ENCODE measurements at regions not wholly inside any gene's neighbourhood (a gene's known extent, or its start where the extent isn't known, plus 50 kb on each side); places are given as distances from the start of the nearest gene placed in this dataset.
A peak's percentile ranks its signal among the peaks of the same experiment; 100 is the strongest.

DNA sequence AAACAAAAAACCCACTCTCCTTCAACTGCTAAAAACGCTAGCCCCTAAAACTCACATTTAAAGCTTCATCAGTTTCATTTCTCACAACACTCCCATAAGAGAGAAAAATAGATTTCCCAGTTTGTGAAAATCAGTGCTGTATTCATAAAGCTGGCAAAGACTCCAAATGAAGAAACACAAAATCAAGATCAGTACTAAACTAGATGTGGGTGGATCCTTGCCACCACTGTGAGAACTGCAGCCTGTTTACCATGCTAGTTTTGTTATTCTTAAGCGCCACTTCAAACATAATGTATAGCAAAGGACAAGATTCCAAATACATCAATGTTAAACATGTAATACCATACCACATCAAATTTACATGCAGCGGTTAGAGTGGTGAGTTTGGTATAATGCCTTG lies 104.5 kb upstream of the CCDC150 start:
- DNase-seq (ENCODE audit: low spot score): no peak

- no peak for DNase-seq (ENCODE audit: low spot score)
Observed at GRCh38 chr2:196535742-196536141, 103.8 kb upstream of the CCDC150 start.

DNA sequence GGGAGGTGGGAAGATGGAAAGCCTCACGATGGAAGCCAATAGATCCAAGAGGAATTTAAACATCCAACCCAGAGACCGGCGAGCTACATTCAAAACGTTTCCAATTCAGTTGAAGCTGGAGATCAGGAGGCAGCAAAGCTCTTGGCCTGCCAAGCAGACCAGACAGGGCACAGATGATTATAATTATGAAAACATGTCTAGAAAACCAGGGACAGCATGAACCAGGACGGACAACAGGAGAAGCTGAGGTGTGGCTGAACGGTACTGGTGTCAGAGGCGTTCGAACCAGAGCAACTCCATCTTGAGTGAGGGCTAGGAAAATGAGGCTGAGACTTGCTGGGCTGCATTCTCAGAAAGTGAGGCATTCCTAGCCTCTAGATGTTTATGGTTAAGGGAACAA lies 102.2 kb upstream of the CCDC150 start:
- no peak for DNase-seq (ENCODE audit: low spot score)

DNA sequence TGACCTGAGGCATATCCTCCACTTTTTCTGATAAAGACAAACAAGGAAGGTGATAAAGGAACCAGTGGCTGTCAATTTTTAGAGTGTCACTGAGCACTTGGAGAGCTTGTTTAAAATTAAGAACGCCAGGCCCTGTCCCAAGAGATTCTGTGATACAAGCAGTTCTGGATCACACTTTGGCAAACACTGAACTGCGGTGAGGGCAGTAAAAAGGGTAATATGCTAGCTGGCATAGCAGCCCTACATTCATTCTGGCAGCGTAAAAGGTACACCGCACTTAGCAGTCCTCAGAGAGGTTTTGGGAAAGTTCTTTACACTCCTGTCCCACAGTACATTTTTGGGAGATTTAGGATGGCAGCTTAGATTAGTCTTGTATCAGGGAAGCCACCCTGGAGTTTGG lies 101.3 kb upstream of the CCDC150 start:
- DNase-seq (ENCODE audit: low spot score): no peak

DNA sequence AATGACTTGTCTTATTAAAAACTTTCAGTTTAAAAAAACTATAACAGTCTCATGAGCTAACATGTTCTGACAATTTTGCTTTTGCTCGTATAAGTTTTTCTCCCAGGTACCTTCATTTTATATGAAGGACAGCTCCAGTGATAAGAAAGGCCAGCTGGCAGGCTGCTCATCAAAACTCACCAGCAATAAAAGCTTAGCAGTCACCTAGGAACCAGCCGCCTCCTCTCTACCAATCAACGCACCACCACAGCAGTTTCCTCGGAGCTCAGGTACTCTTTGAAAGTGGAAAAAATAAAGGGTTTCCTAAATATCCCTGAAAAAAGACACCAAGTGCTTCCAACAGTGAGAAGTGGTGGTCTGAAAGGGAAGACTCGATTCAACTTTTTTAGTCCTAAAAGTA lies 100.9 kb upstream of the CCDC150 start:
- DNase-seq (ENCODE audit: low spot score): no peak

DNA sequence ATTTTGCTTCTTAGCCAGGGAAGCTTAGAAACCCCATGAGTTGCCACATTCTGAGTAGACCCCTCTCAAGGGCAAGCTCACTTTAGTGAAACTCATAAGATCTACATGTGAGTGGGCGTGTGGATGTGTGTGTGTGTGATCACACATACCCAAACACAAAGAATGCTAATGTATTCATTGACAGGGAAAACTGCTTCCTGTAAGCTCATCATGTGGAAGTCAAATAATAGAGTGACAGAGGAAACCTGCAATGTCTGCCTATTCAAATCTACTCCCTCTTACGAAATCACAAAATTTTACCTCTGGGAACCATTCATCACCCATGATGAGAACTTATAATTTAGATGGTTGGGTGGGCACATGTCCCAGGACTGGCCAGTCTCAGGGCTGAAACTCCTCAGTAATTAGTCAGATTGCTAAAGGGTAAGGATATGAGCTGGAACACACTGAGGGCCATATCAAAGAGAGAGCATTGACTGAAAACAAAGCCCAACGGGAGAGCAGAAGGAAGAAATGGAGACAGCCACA lies 94.5 kb upstream of the CCDC150 start:
- DNase-seq (ENCODE audit: low spot score): no peak

DNA sequence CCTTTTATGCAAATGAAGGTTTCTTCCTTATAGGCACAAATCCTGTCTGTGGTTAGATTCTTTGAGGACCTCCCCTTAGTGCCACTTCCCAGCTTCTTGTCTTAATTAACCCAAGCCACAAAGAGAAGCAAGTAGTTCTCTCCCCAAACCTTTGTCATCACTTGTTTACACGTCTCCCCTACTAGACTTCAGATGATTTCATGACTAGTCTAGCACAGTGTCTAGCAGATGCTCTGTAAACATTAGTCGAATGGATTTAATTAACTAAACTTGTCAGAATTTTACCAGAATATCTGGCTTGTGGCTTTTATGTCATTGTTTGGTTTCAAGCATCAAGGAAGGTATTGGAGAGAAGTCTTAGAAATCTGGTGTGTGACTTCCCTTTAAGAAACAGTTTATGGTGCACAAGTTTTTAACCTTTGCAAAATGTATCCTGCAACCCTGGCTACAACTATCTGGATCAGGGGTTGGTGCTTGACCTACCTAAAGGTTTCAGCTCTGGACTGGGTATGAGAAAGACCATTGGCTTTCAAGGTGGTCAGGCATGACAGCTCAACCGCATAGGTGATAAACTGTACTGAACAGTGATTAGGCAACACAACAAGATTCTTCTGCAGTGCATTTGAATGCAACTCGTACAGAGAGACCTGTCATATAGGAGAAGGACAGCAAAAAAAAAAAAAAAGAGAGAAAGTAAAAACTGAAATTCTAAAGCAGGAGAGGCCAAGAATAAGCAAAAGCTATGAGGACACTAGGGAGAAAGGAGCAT lies 93.2 kb upstream of the CCDC150 start:
- DNase-seq (ENCODE audit: low spot score): no peak

DNA sequence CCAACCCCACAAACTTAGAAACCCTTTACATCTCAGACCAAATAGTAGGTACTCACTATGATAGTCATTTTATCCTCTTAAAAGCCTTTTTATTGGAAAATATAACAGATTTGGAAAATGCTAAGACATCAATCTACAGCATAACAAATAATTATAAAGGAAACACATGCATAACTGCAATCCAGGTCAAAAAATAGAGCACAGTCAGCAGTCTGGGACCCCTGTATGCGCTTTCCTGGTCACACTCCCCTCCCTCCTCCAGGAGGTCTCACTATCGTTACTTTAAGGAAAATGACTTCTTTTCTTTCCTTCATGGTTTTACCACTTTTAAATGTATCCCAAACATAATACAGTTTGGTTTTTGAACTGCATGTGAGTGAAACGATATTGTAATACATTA lies 90.5 kb upstream of the CCDC150 start:
- no peak for DNase-seq (ENCODE audit: low spot score)

- DNase-seq (ENCODE audit: low spot score): no peak
Observed at GRCh38 chr2:196551014-196551413, 88.5 kb upstream of the CCDC150 start.

DNA sequence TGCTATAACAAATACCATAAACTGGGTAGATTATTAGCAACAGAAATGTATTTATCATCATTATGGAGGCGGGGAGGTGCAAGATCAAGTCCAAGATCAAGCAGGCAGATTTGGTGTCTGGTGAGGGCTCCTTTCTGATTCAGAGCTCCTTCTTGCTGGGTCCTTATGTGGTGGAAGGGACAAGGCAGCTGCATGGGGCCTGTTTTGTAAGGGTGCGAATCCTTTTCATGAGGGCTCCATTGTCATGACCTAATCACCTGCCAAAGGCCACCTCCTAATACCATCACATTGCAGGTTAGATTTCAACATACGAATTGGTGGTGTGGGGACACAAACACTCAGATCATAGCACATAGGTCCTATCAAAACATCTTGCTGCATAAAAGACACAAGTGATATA lies 84.4 kb upstream of the CCDC150 start:
- no peak for DNase-seq (ENCODE audit: low spot score)

- no peak for DNase-seq (ENCODE audit: low spot score)
Observed at GRCh38 chr2:196555726-196556125, 83.8 kb upstream of the CCDC150 start.

DNA sequence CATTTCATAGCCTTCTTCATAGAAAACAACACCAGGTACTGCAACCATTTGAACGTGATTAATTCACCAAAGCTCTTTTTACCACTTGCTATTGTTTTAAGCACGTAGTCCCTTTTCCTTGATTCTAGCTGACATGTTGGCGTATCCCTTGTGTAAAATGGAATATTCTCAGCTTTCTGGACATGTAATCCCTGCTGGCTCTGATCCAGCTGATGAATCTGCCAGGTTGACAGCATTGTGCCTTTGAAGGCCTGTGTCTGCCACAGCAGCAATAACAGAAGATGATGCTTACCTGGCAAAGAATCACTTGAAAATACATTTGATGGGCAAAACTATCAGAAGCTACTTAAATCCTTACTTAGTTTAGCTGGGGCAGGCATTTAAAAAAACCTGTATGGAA lies 81.0 kb upstream of the CCDC150 start:
- no peak for DNase-seq (ENCODE audit: low spot score)

GRCh38 chr2:196563876-196564275 lies 75.6 kb upstream of the CCDC150 start:
- no peak for DNase-seq (ENCODE audit: low spot score)

GRCh38 chr2:196565106-196565765 lies 74.3 kb upstream of the CCDC150 start:
- DNase-seq (ENCODE audit: low spot score): no peak

- DNase-seq (ENCODE audit: low spot score): no peak
Observed at GRCh38 chr2:196565982-196566381, 73.5 kb upstream of the CCDC150 start.

DNA sequence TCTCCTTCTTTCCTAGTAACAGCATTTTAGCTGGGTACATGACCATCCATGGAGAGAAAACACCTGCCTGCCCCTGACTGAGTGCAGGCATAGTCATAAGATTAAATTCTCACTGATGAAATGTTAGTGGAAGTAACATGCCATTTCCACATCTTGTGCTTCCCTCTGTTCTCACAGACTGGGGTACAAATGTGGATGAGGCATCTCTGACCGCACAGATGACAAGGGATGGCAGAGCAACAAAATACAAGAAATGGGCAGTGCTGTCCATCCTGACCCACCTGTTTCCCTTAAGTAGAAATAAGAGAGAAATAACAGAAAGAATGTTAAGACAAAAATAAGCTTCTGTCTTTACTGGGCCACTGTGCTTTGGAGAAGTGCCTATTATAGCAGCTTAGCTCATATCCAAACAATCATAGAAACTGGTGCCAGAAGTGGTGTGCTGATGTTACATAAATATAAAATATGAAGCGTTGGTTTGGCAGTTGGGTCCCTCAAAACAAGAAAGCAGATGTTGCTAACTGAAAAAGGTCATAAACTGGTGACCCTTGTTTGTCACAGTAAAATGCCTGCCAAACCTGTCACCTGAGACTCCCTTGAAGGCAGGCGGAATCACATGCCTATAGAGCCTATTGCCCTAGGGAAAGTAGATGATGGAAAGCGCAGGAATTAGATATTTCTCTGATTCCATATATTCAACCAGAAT lies 72.4 kb upstream of the CCDC150 start:
- no peak for DNase-seq (ENCODE audit: low spot score)

DNA sequence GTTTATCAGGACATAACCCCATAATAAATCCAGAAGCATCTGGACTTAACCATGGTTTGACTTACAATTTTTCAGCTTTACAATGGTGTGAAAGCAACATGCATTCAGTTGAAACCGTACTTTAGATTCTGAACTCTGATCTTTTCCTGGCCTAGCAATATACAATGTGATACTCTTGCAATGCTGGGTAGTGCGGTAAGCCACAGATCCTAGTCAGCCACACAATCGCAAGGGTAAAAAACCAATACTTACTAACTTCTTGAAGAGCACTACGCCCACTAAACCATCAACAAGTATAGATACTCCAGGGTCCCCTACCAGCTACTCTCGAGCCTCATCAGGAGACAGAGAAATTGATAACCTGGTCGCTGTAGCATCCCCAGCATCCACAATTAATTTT lies 71.0 kb upstream of the CCDC150 start:
- no peak for DNase-seq (ENCODE audit: low spot score)

- DNase-seq (ENCODE audit: low spot score): no peak
Observed at GRCh38 chr2:196584903-196585302, 54.6 kb upstream of the CCDC150 start.

GRCh38 chr2:196586511-196586991 lies 53.0 kb upstream of the CCDC150 start:
- peak; percentile 33 for DNase-seq (ENCODE audit: low spot score)

GRCh38 chr2:196587056-196587455 lies 52.5 kb upstream of the CCDC150 start:
- DNase-seq (ENCODE audit: low spot score): no peak

DNA sequence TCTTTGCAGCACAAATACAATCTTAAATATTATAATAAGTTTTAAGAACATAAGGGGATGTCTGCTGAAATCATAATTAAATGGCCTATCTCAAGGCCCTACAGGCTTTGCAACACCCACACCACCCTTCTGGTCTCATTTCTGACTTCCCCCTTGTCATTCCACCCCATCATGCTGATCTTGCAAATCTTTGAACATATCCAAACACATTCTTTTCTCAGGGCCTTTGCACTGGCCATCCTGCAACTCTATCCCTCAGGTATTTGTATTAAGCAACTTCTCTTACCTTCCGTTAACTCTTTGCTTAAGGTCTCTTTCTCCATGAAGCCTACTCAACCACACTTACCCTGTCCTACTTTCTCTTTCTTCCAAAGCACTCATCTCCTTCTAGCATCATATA lies 51.8 kb upstream of the CCDC150 start:
- no peak for DNase-seq (ENCODE audit: low spot score)

DNA sequence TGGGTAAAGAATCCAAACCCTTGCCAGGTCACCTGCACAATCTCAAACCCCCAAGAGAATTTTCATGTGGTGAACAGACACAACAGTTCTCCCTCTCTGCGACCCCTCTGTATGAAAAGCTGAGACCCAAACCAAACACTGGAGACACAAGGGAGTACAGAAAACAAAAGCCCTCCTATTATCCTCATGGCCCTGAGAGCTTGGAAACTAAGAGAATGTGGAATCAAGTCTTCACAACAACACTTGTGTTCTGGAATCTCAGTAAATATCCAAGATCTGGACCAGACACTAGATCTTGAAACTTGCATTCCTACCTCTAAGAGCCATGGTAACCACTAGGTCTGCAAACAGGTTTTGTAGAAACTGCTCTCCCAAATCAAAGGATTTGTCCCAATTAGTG lies 50.1 kb upstream of the CCDC150 start:
- DNase-seq (ENCODE audit: low spot score): no peak
